OCI-LY7 (cell line): ENCODE measurements at regions not wholly inside any gene's neighbourhood (a gene's known extent, or its start where the extent isn't known, plus 50 kb on each side); places are given as distances from the start of the nearest gene placed in this dataset.

Source experiments
- CTCF ChIP-seq: fragments of 200-600 bp; sonication (generic); conservative IDR thresholded peaks from 2 replicates; pipeline ENCODE4 v1.5.1; 2014; ENCODE audit warnings: mild to moderate bottlenecking, antibody characterized with exemption, low read length, moderate library complexity, mixed read lengths
- EZH2phosphoT487 ChIP-seq: fragments of 200-600 bp; sonication (generic); IDR thresholded peaks from 2 replicates; pipeline ENCODE4 v1.6.1; 2018; ENCODE audit warnings: low read depth, borderline replicate concordance, mild to moderate bottlenecking, mixed run types, antibody characterized with exemption, low read length, moderate library complexity, mixed read lengths

GRCh38 chr9:115649991-115650472 is 503.6 kb upstream of the PAPPA start:
- TF ChIP-seq CTCF (no peak), EZH2phosphoT487 (no peak)
